NT2/D1 (cell line): ENCODE measurements at regions not wholly inside any gene's neighbourhood (a gene's known extent, or its start where the extent isn't known, plus 50 kb on each side); places are given as distances from the start of the nearest gene placed in this dataset.
"Not testable (repeated sequence)": the region's sequence is repeated elsewhere in the genome, so short reads cannot be mapped to it uniquely, and the experiment has no call there.

Experiments
- DNase-seq: peaks from one replicate; pipeline ENCODE4 v3.0.0-alpha.2; 2011; ENCODE audit warnings: low read depth, low spot score
- H3K27me3 ChIP-seq: 2 replicates; pipeline ENCODE4 v1.6.0; 2011; ENCODE audit warnings: mild to moderate bottlenecking; ENCODE audit not compliant: insufficient read length, insufficient read depth
- H3K36me3 ChIP-seq: 2 replicates; pipeline ENCODE4 v1.6.1; 2011; ENCODE audit warnings: mild to moderate bottlenecking, low read length, mixed read lengths; ENCODE audit not compliant: insufficient read depth, insufficient read length
- H3K4me1 ChIP-seq: 2 replicates; pipeline ENCODE4 v1.5.1; 2011; ENCODE audit not compliant: insufficient read depth, insufficient read length
- H3K4me3 ChIP-seq: 2 replicates; pipeline ENCODE4 v1.5.1; 2011; ENCODE audit warnings: low read depth; ENCODE audit not compliant: insufficient read length
- H3K9ac ChIP-seq: 2 replicates; pipeline ENCODE4 v1.6.0; 2011; ENCODE audit warnings: low read depth; ENCODE audit not compliant: insufficient read length
- H3K9me3 ChIP-seq: 2 replicates; pipeline ENCODE4 v1.5.1; 2011; ENCODE audit warnings: mild to moderate bottlenecking, low read length; ENCODE audit not compliant: insufficient read depth
- SUZ12 ChIP-seq: IDR thresholded peaks from 2 replicates; pipeline ENCODE4 v1.6.1; 2011; ENCODE audit not compliant: insufficient read length, insufficient read depth; ENCODE audit errors: extremely low read depth
- YY1 ChIP-seq: IDR thresholded peaks from 2 replicates; pipeline ENCODE4 v1.6.1; 2011; ENCODE audit not compliant: insufficient read length, insufficient read depth
- ZNF274 ChIP-seq: IDR thresholded peaks from 2 replicates; pipeline ENCODE4 v1.6.1; 2011; ENCODE audit warnings: mild to moderate bottlenecking, low read depth, low read length

GRCh38 chr6:165770397-165771082 is 107.5 kb upstream of the PDE10A start:
- TF ChIP-seq YY1 (no peak), ZNF274 (no peak), SUZ12 (no peak)
- H3K27me3 ChIP-seq = no peaks in the 10 kb centered on the region
- DNase-seq = no peak

GRCh38 chr6:165769884-165770283 is 106.8 kb upstream of the PDE10A start:
- Histone ChIP-seq H3K9me3 (no peaks in the 10 kb centered on the region), H3K36me3 (no peaks in the 10 kb centered on the region), H3K9ac (no peak overlapping the region), H3K27me3 (no peaks in the 10 kb centered on the region), H3K4me3 (no peak overlapping the region), H3K4me1 (no peaks in the 10 kb centered on the region)
- no peak for DNase-seq
- TF ChIP-seq ZNF274 (no peak), YY1 (no peak), SUZ12 (no peak)

More at GRCh38 chr6:165770397-165771082, 107.5 kb upstream of the PDE10A start:
- H3K4me3 ChIP-seq = no peak overlapping the region
- no peaks in the 10 kb centered on the region for H3K9me3 ChIP-seq
- H3K4me1 ChIP-seq = no peaks in the 10 kb centered on the region
- no peaks in the 10 kb centered on the region for H3K36me3 ChIP-seq
- H3K9ac ChIP-seq = no peak overlapping the region

DNA sequence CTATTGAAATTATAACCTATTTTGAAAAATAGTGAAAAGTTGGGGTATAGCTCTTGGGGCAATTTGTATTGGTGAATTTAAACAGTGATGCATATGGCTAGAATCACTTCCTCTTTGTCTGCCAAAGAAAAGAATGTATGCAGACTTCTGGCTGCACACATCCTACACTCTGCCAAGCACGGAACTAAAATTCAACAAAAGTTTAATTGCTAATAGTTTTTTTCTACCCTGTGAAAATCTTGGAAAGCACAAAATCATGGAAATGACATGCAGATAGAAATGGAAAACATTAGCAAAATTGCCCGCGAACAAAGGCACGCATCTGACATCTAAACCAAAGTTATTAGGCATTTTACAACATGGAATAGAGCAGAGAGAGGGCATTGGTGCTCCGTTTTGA is 106.4 kb upstream of the PDE10A start:
- no peaks in the 10 kb centered on the region for H3K36me3 ChIP-seq
- no peaks in the 10 kb centered on the region for H3K9me3 ChIP-seq
- H3K4me1 ChIP-seq = no peaks in the 10 kb centered on the region
- DNase-seq = no peak
- H3K9ac ChIP-seq = no peak overlapping the region
- no peak for TF ChIP-seq SUZ12
- TF ChIP-seq ZNF274 = no peak
- no peak for TF ChIP-seq YY1
- no peak overlapping the region for H3K4me3 ChIP-seq
- no peaks in the 10 kb centered on the region for H3K27me3 ChIP-seq

- no peak for DNase-seq
- H3K36me3 ChIP-seq = no peaks in the 10 kb centered on the region
- no peaks in the 10 kb centered on the region for H3K4me1 ChIP-seq
- TF ChIP-seq YY1 (no peak), SUZ12 (no peak), ZNF274 (no peak)
- no peaks in the 10 kb centered on the region for H3K27me3 ChIP-seq
- H3K9ac ChIP-seq = no peak overlapping the region
- no peaks in the 10 kb centered on the region for H3K9me3 ChIP-seq
- H3K4me3 ChIP-seq = no peak overlapping the region
Observed at GRCh38 chr6:165768961-165769360, 105.9 kb upstream of the PDE10A start.

DNA sequence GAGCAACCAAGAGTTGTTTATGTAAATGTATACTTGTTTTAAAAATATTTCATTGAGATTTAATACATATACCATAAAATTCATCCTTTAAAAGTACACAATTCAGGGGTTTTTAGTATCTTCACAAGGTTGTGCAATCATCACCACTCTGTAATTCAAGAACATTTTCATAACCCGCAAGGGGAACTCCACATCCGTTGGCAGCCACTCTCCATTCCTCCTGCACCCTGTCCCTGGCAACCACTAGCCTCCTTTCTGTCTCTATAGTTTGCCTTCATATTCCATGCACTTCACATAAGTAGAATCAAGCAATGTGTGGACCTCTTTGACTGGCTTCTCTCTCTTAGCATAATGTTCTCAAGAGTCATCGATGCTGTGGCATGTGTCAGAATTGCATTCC is 104.2 kb upstream of the PDE10A start:
- Histone ChIP-seq H3K4me3 (no peak overlapping the region), H3K4me1 (no peaks in the 10 kb centered on the region), H3K27me3 (no peaks in the 10 kb centered on the region), H3K9ac (no peak overlapping the region), H3K9me3 (peaks cover 1% of the 10 kb centered on the region; the same call in 1 of the 2 replicates), H3K36me3 (no peaks in the 10 kb centered on the region)
- TF ChIP-seq YY1 = no peak
- no peak for TF ChIP-seq ZNF274
- no peak for TF ChIP-seq SUZ12
- no peak for DNase-seq

DNA sequence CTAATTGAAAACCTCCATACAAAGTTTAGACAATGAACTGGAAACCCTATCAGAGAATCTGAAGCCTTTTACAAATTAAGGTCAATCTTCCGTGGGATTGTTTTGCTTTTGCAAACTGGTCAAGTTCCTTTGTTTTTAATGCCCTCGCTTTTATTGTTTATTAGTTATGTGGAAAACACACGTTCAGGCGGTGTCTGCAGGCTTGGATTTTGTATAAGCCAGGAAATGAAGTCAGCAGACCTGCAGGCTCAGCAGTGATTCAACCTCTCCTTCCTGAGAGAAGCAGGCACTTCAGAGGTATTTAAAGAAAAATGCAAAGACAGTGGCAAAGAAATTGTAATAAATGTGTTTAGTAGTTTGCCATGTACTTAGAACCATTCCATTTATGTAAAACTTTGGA is 103.4 kb upstream of the PDE10A start:
- Histone ChIP-seq H3K9ac (no peak overlapping the region), H3K9me3 (peaks cover 5% of the 10 kb centered on the region; the same call in 1 of the 2 replicates), H3K4me1 (no peaks in the 10 kb centered on the region), H3K27me3 (no peaks in the 10 kb centered on the region), H3K4me3 (no peak overlapping the region), H3K36me3 (no peaks in the 10 kb centered on the region)
- TF ChIP-seq SUZ12 (no peak), YY1 (no peak), ZNF274 (no peak)
- no peak for DNase-seq

GRCh38 chr6:165766026-165766425 is 103.0 kb upstream of the PDE10A start:
- DNase-seq = no peak
- no peak for TF ChIP-seq ZNF274
- TF ChIP-seq YY1 = no peak
- TF ChIP-seq SUZ12 = no peak
- peaks cover 8% of the 10 kb centered on the region; the same call in 1 of the 2 replicates for H3K9me3 ChIP-seq
- H3K4me3 ChIP-seq = no peak overlapping the region
- no peaks in the 10 kb centered on the region for H3K27me3 ChIP-seq
- H3K9ac ChIP-seq = no peak overlapping the region
- H3K4me1 ChIP-seq = no peaks in the 10 kb centered on the region
- no peaks in the 10 kb centered on the region for H3K36me3 ChIP-seq

DNA sequence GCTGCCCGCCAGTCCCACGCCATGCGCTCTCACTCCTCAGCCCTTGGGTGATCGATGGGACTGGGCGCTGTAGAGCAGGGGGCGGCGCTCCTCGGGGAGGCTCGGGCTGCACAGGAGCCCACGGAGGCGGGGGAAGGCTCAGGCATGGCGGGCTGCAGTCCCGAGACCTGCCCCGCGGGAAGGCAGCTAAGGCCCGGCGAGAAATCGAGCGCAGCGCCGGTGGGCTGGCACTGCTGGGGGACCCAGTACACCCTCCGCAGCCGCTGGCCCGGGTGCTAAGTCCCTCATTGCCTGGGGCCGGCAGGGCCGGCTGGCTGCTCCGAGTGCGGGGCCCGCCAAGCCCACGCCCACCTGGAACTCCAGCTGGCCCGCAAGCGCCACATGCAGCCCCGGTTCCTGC is 102.2 kb upstream of the PDE10A start:
- not testable (repeated sequence) for H3K27me3 ChIP-seq, DNase-seq, H3K9me3 ChIP-seq, H3K9ac ChIP-seq, H3K36me3 ChIP-seq, H3K4me3 ChIP-seq, H3K4me1 ChIP-seq
